NCI-H2227 (cell line): ENCODE measurements at regions not wholly inside any gene's neighbourhood (a gene's known extent, or its start where the extent isn't known, plus 50 kb on each side); places are given as distances from the start of the nearest gene placed in this dataset.
"Not testable (repeated sequence)": the region's sequence is repeated elsewhere in the genome, so short reads cannot be mapped to it uniquely, and the experiment has no call there.

ENCODE experiments used
- DNase-seq: peaks from one replicate; lab custom pipeline; 2025; ENCODE audit not compliant: unreplicated experiment; lab: John Stamatoyannopoulos, UW

DNA sequence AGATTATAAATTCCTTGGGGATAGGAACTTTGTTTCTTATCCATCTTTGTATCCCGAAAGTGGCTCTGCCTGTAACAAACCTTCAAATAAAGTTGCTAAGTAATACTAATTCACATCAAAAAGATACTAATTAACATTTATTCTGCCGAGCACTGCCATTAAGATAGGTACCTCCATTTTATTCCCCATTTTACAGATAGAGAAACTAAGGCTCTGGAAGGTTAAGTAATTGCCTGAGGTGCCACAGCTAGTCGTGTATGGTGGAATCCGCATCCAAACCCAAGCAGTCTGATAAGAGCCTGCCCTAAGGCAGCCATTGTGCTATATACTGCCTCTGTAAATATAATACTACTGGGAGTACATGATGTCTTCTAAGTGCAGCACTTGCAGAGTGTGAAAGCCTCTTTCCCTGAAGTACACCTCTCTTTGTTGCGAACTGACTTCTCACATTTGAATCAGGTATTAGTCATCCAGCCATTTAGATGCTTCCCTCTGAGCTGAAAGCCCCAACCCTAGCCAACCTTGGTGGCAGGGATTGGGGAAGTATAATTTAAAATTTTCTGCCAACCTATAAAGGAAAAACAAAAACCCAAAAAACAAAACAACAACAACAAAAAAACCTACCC is 78.5 kb upstream of the CHD2 start:
- no peak for DNase-seq

DNA sequence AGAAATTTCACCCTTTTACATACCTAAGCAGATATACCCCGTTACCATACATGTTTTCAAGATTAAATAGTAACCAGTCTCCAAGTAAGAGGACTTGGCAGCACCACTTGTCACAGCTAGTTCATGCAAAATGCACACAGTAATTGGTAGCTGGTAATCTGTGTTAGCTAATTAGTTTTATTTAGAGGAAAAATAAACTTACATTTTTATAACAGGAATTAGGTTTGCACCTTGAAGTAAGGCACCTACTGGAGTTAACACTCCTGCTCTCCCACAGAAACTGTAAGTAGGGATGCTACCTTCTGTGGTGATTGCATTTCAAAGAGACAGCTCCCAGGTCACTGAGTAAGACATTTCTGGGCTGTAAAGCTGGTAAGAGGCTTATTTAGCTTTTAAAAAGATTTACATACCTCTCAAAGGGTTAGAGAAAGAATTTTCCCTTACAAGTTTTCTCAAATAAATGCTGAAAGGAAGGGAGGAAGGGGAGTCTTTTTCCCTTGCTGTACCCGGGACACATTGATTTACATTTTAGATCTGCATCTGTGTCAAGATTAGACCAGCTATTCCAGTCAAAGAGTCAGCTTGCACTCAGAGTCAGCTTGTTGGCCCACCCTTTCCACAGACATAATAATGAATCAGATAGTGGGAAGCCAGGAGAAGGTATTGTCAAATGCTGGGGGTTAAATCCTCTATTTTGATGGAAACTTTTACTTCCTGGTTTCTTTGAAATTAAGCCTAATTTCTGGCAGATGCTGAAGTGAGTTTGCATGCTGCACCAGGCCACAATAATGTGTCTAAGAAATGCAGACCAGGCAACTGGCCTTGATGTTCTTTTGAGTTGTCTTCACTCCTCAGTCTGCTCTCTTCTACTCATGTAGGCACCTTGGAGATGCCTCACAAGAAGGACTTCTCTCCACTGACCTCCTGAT is 77.6 kb upstream of the CHD2 start:
- no peak for DNase-seq

DNA sequence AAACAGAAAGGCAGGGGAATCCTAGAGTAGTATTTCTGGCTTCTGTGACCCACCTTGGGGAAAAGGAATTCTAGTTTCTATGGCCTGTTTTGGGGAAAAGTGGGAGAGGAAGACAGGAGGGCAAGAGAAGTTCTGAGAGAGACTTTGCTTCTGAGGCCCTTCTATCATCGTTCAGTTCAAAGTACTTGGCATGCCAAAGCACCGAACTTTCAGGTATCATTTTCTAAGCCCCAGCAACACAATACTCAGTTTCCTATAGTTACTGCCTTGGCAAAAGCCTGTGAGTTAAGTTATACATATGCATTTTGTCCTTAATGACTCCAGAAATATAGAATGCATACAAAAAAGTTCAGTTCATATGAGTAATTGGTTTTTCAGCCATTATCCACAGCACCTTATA is 74.1 kb upstream of the CHD2 start:
- no peak for DNase-seq

DNA sequence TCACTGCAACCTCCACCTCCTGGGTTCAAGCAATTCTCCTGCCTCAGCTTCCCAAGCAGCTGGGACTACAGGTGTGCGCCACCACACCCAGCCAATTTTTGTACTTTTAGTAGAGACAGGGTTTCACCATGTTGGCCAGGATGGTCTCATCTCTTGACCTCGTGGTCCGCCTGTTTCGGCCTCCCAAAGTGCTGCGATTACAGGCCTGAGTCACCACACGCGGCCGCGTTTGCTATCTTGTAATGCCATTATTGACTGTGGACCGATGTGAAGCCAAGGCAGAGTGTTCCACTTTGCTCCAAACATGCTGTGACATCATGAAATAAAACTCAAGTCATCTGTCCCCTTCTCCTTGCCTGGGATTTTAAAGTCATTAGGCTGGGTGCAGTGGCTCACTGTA is 72.1 kb upstream of the CHD2 start:
- DNase-seq, result not testable (repeated sequence)

DNA sequence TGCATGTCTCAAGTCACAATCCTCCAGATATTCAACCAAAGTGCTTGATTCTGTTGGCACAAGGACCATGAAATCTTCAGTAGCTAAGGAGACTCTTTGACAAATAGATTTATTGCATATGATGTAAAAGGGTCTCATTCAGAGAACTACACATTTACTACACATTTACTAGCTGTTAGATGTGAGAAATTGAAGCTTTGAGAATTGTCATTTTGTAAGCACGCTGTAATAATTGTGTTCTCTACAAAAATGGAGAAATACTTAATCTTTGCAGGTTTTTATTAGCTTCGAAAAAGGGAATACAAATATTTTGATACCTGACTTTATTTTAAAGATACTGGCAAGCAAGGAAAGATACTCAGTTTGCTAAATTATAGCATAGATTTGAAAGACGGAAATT is 70.2 kb upstream of the CHD2 start:
- DNase-seq, result no peak

DNA sequence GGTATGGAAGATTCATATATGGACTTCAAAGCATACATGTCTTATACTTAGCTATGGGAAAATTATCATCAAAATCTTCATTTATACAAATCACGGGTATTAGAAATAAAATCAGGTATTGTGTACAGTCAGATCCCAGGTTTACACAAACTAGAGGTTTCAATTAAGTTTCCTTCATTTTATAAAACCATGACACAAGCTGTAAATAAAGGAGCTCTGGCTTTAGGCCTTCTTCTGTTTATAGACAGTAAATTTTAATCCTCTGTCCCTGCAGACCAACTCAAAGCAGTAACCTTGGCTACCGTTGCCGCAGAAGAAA is 68.8 kb upstream of the CHD2 start:
- DNase-seq, result no peak

DNA sequence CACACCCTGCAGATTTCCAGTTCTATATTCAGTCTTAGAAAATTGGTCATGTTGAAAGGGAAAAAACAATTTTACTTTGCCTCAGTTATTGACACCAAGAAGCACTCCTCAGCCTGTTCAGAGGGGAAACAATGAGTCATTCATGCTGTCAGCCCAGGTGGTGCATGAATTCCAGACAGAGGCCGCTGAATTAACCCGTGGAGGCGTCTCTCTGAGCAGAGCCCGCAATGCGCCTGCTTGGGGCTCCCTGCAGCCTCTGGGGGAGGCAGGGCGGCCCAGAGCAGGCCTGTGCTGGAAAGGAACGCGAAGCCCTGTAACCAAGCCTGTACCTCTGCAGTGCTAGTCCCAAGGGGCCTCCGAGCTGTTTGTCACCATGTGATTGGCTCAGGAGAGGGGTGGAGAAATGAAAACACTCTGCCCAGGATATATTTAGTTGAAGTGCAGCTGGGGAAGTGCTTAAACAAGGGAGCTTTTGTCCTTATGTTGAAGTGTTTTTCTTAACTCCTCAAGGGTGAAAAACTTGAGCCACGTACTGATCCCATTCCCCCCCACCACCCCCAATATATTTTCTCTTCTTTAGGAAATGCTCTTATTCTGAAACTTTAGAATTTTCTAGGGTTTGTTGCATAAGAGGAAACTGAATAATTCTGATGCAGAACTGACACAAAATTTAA is 68.3 kb upstream of the CHD2 start:
- peak; percentile 91 for DNase-seq

DNA sequence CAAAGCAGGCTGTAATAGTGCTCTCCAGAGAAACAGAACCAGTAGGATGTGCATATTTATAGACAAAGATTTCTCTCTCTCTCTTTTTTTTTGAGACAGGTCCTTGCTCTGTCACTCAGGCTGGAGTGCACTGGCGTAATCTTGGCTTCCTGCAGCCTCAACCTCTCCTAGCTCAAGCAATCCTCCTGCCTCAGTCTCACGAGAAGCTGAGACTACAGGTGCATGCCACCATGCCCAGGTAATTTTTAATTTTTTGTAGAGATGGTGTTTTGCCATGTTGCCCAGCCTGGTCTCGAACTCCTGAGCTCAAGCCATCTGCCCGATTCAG is 67.1 kb upstream of the CHD2 start:
- DNase-seq, result no peak

DNA sequence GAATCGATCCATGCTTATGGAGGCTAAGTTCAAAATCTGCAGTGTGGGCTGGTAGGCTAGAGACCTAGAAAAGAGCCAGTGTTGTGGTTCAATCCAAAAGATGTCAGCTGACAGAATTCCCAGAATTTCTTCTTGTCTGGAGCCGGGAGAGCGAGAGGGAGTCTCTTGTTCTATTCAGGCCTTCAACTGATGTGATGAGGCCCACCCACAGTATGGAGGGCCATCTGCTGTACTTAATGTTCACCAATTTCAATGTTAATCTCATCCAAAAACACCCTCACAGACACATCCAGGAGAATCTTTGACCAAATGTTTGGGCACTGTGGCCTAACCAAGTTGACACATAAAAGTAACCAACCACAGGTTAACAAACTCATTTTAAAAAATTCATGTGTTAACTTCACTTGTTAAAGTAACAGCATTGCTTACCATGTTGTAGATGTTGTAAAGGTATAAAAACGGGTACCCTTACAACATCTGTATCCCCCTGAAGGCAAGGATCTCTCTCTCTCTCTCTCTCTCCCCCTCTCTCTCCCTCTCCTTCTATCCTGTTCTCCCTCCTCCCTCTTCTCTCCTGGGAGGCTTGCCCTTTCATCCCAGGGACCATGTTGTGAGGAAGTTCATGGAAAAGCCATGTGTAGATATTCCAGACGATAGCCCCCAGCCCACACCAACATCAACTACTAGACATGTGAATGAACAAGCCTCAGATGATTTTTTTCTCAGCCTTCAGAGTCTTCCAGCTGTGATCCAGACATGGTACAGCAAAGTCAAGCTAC is 66.4 kb upstream of the CHD2 start:
- DNase-seq, result no peak

DNA sequence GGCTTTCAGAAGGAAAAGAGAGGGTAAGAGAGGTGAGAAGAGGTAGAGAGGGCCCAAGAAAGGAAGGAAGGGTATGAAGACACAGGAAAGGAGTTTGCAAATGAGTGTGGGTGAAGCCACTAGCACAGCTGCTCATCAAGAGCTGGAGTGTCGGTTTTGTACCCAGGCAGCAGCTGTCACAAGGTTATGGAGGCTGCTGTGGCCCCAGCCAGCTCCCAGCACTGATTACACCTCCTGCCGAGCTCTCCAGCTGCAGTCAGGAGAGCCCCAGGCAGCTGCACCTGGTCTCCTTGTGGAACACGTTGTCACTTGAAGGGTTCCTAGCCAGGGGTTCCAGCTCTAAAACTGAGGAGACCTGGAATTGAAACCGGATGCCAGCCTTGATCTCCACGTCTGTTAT is 60.4 kb upstream of the CHD2 start:
- peak; percentile 21 for DNase-seq

DNA sequence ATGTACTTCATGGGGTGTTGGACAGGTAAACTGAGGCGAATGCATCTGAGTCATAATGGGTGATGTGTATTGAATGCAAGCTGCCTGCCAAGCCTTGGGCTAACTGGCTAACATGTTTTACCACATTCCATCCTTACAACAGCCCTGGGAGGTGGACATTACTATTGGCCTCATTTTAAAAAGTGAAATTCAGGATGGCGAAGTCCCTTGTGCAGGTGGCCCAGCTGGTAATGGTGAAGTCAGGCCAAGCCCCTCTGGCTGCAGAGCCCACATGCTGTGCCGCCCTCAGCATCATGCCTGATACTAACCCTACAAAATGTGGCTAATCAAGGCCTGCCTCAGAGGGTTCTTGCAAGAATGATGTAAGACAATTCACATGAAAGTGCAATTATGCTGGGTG is 60.0 kb upstream of the CHD2 start:
- no peak for DNase-seq

DNA sequence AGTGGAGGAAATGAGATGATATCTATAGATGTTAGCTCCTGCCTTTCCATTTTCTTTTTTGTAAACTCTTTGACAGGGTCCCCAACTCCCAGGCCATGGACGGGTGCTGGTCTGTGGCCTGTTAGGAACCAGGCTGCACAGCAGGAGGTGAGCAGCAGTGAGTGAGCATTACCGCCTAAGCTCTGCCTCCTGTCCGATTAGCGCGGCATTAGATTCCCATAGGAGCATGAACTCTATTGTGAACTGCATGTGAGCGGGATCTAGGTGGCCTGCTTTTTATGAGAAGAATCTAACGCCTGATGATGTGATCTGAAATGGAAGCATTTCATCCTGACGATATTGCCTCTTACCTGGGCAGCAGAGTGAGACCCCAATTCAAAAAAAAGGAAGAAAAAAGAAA is 56.8 kb upstream of the CHD2 start:
- no peak for DNase-seq

DNA sequence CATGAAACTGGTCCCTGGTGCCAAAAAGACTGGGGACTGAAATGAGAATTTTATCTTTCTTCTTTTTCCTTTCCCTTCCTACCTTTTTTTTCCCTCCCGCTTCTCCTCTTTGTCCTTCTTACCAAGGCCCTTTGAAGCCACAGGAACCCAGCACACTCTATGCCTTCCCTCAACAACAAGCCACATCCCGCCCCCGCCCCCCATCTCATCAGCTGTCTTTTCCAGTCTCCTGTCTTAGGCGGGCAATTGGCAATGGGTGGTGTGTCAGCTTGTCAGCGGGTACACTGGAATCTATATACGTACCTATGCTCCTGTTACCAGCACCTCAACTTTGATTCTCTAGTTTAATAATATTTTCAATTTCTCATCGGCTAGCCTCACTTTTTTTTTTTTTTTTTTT is 56.3 kb upstream of the CHD2 start:
- no peak for DNase-seq

DNA sequence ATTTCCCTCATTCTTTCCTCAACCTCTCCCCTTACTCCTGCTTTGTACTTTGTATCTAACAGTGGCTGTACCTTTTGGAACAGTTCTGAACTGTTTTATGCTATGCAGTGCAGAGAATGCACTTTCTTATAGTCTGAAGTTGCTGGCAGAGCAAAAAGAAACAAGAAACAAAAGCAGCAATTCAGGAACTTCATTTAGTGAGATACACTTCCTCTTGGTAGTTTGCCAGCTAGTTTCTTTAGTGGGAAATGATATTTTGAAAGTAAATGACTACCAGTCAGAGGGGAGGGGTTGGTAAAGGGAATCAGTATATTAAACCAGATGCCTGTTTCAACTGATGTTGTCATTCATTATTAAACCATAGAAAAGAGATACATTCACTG is 55.0 kb upstream of the CHD2 start:
- no peak for DNase-seq

DNA sequence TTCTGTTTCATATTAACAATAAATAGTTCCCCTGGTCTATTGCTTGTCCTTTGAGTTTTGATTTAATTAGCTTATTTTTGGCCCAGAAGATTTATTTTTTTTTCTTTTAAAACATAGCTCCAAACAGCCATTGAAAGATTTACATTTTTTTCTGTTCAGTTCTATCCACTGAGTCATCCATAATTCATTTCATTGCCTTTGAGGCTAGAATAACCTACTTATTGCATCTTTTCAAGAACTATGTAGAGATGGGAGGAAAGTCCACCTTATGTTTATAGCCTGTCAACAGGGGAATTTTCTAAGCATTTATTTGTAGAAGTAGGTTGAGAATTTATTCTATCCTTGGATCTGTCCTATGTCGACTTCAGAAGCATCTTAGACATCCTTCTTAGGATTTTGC is 53.4 kb upstream of the CHD2 start:
- DNase-seq, result no peak

DNA sequence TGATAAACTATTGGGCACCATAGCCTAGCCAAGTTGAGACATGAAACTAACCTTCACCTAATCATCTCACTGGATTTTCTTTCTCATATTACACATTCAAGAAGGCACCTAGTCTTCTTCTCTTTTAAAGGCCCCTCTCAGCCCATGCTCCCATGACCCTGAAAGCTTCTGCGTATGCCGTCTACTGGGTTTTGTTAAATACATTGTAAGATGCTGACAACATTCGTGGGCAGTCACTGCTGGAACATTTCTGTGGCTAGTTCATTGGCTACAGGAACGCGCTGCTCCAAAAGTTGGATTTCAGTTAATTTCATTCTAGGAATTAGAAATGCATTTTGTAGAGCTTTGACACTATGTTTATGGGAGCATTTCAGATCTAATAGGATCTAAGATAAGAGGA is 52.3 kb upstream of the CHD2 start:
- DNase-seq, result no peak

DNA sequence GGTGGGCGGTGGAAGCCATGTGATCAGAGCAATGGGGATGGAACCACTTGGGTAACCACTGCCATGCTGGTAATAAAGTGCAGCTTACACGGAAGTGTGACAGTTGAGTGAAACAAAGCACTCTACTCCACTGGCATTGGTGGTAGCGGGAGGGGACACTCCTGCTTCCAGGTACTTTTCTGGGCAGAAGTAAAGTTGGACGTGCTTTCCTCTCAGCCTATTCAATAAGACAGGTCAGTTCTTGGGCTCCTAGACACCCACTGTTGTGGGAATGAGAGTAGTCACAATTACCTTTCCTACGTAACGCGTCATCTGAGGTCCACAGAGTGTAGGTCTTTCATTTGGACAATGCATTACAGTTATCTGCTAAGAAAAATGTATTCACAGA is 51.7 kb upstream of the CHD2 start:
- DNase-seq, result no peak

DNA sequence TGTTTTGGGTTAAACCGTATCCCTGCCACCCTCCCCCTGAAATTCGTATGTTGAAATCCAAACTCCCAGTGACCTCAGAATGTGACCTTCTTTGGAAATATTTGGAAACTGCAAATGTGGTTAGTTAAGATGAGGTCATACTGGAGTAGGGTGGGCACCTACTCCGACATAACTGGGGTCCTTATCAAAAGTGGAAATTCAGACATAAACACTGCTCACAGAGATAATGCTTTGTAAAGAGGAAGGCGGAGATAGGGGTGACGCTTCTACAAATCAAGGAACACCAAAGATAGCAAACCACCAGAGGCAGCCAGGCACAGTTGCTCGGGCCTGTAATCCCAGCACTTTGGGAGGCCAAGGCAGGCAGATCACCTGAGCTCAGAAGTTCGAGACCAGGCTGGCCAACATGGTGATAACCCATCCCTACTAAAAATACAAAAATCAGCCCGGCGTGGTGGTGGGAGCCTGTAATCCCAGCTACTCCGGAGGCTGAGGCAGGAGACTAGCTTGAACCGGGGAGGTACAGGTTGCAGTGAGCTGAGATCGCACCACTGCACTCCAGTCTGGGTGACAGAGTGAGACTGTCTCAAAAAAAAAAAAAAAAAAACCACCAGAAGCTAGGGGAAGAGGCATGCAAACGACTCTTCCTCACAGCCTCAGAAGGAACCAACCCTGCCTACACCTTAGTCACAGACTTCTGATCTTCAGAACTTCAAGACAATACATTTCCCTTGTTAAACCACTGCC is 51.1 kb upstream of the CHD2 start:
- DNase-seq, result no peak

DNA sequence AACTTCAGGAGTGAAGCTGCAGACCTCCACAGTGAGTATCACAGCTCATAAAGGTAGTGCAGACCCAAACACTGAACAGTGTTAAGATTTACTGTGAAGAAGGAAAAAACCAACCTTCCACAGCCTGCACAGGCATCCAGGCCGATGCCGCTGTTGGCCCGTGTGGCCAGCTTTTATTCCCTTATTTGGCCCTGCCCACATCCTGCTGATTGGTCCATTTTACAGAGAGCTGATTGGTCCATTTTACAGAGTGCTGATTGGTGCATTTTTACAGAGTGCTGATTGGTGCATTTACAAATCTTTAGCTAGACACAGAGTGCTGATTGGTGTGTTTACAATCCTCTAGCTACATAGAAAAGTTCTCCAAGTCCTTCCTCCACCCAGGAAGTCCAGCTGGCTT is 49.9 kb upstream of the CHD2 start:
- DNase-seq, result not testable (repeated sequence)
